ENCODE measurements at regions not wholly inside any gene's neighbourhood (a gene's known extent, or its start where the extent isn't known, plus 50 kb on each side); places are given as distances from the start of the nearest gene placed in this dataset.

DNA sequence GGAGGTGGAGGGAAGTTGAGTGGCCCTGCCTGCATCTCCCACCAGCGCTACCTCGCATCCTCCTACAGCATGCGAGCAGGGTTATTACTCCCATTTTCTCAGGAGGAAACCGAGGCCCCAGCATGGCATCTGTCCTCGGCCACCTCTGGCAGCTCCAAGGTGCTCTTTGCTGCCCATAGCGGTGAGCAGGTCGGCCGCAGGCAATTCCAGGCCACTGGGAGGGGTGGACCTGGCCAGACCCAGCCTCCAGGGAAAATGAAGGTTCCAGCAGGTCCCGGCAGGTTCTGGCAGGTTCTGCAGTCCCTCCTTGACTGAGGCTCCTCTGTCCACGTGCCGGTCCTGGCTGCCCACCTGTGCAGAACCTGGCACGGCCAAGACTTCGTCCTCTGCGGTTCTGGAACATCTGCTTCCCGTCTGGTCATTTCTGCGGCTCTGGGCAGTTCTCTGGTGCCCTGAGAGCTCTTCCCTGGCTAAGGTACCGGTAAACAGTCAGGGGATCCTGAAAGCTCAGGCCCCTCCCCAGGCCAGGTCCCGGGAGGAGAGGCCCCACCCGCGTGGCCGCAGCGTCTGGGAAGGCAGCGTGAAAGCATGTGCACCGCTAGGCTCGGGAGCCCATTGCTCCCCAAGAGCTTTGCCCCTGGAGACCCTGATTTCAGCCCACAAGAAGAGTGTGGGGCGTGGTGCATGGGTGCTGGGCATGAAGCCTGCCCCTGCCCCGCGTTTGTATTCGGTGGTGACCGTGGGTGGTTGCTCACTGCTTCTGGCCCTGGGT, 112.0 kb upstream of the ADRA2C start:
- H3K36me3 ChIP-seq = no peaks in the 10 kb centered on the region
- no peaks in the 10 kb centered on the region for H3K4me1 ChIP-seq
- WGBS, 5 donors = 79 to 94% (median 82%) methylated on average over 15 to 30 of the region's 30 CpGs
- intact Hi-C loops (cut with DNase I; ENCODE audit: low total_unique reads) = no loop called here
- no peak for DNase-seq
- H3K4me3 ChIP-seq = no peak overlapping the region
- TF ChIP-seq, protein P1, sequence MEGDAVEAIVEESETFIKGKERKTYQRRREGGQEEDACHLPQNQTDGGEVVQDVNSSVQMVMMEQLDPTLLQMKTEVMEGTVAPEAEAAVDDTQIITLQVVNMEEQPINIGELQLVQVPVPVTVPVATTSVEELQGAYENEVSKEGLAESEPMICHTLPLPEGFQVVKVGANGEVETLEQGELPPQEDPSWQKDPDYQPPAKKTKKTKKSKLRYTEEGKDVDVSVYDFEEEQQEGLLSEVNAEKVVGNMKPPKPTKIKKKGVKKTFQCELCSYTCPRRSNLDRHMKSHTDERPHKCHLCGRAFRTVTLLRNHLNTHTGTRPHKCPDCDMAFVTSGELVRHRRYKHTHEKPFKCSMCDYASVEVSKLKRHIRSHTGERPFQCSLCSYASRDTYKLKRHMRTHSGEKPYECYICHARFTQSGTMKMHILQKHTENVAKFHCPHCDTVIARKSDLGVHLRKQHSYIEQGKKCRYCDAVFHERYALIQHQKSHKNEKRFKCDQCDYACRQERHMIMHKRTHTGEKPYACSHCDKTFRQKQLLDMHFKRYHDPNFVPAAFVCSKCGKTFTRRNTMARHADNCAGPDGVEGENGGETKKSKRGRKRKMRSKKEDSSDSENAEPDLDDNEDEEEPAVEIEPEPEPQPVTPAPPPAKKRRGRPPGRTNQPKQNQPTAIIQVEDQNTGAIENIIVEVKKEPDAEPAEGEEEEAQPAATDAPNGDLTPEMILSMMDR (IDR thresholded peaks at IDR 0.05) = no peak
- TF ChIP-seq EP300 (IDR thresholded peaks at IDR 0.05) = no peak
- TF ChIP-seq POLR2AphosphoS5 (IDR thresholded peaks at IDR 0.05) = no peak
- TF ChIP-seq POLR2A (IDR thresholded peaks at IDR 0.05) = no peak
- no peak overlapping the region for H3K27ac ChIP-seq
- H3K9me3 ChIP-seq = no peaks in the 10 kb centered on the region
- H3K27me3 ChIP-seq = peaks cover 3 to 78% (median 33%) of the 10 kb centered on the region in 3 donors

DNA sequence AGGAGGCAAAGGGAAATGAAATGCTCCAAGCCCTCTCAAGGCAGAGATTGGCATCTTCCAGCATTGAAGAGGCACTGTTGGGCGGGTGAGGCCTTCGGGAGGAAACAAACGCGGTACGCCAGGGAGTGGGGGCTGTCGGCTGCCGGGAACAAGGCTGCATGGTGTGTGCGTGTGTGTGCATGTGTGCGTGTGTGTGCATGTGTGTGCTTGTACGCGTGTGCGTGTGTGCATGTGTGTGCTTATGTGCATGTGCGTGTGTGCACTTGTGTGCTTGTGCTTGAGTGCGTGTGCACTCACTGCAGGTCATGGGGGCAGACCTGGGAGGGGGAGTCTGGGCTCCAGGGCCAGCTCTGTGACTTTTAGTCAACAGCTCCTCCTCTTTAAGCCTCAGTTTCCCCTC, 113.6 kb upstream of the ADRA2C start:
- DNase-seq = no peak
- TF ChIP-seq POLR2A (IDR thresholded peaks at IDR 0.05) = no peak
- TF ChIP-seq, protein P1 (IDR thresholded peaks at IDR 0.05) = no peak
- H3K27me3 ChIP-seq = peaks cover 3 to 64% (median 24%) of the 10 kb centered on the region in 3 donors
- no peak overlapping the region for H3K4me3 ChIP-seq
- H3K9me3 ChIP-seq = no peaks in the 10 kb centered on the region
- WGBS, 5 donors = 84 to 92% (median 88%) methylated on average over 14 of the region's 14 CpGs
- intact Hi-C loops (cut with DNase I; ENCODE audit: low total_unique reads) = no loop called here
- no peaks in the 10 kb centered on the region for H3K4me1 ChIP-seq
- H3K27ac ChIP-seq = no peak overlapping the region
- H3K36me3 ChIP-seq = no peaks in the 10 kb centered on the region

DNA sequence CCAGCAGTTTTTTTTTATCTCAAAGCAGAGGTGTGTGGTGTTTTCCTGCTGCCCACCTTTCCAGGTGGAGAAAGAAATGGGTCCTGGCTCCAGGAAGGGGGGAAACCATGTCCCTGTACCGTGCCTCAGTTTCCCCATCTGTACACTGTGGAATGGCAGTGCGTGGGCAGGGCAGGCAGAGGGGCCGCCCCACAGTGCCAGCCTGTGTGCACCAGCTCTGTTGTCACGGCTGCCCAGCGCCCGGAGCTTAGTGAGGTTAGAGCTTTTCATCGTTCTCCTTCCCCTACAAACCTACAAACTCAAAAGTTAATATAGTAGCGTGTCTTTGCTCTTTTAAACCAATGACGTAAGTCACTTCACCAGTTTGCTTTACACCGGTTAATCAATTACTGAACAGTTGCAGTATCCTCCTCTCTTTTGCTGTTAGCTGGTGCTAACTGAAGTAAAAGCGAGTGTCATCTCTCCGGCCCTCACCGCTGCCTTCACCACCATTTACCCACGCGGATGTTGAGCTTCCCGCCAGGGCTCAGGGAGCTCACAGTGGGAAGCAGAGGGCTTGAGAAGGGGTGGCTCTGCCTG, 114.8 kb upstream of the ADRA2C start:
- intact Hi-C loops (cut with DNase I; ENCODE audit: low total_unique reads) = no loop called here
- WGBS, 5 donors = 68 to 83% (median 77%) methylated on average over 16 of the region's 16 CpGs
- H3K27me3 ChIP-seq = peaks cover 3 to 61% (median 17%) of the 10 kb centered on the region in 3 donors
- no peak overlapping the region for H3K4me3 ChIP-seq
- no peak for DNase-seq
- TF ChIP-seq POLR2A (IDR thresholded peaks at IDR 0.05) (no peak), POLR2AphosphoS5 (IDR thresholded peaks at IDR 0.05) (no peak), EP300 (IDR thresholded peaks at IDR 0.05) (no peak)
- TF ChIP-seq, protein P1 (IDR thresholded peaks at IDR 0.05) = no peak
- no peaks in the 10 kb centered on the region for H3K9me3 ChIP-seq
- H3K36me3 ChIP-seq = no peaks in the 10 kb centered on the region
- H3K4me1 ChIP-seq = no peaks in the 10 kb centered on the region
- H3K27ac ChIP-seq = no peak overlapping the region

DNA sequence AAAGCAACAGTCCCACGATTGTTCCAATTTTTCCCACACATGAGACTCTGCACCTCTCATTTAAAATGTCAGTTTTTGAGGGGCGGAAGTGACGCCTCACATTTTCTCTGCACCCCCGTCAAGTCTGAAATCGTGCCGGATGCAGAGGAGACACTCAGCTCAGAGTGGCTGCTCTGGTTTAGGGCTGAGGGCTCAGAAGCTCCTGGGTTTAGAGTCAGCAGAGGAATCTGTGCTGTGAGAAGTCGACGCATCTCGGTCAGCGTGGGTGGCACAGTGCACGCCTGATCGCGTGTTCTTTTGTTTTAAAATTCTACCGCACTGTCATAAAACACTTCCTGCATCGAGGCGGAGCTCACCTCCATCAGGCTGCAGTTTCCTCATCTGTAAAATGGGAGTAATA, 116.7 kb upstream of the ADRA2C start:
- 88 to 95% (median 88%) methylated on average over 16 of the region's 16 CpGs for WGBS, 5 donors
- TF ChIP-seq EP300 (IDR thresholded peaks at IDR 0.05) = no peak
- TF ChIP-seq, protein P1 (IDR thresholded peaks at IDR 0.05) = no peak
- TF ChIP-seq POLR2A (IDR thresholded peaks at IDR 0.05) = no peak
- TF ChIP-seq POLR2AphosphoS5 (IDR thresholded peaks at IDR 0.05) = no peak
- H3K36me3 ChIP-seq = no peaks in the 10 kb centered on the region
- no peaks in the 10 kb centered on the region for H3K9me3 ChIP-seq
- intact Hi-C loops (cut with DNase I; ENCODE audit: low total_unique reads) = no loop called here
- no peaks in the 10 kb centered on the region for H3K4me1 ChIP-seq
- no peak overlapping the region for H3K4me3 ChIP-seq
- no peak overlapping the region for H3K27ac ChIP-seq
- no peak for DNase-seq
- H3K27me3 ChIP-seq = peaks cover 0 to 52% (median 13%) of the 10 kb centered on the region in 3 donors

Measured in stomach (tissue), 8 donors.